ENCODE measurements at regions not wholly inside any gene's neighbourhood (a gene's known extent, or its start where the extent isn't known, plus 50 kb on each side); places are given as distances from the start of the nearest gene placed in this dataset.
"Not testable (repeated sequence)": the region's sequence is repeated elsewhere in the genome, so short reads cannot be mapped to it uniquely, and the experiment has no call there.

GRCh38 chr18:1760901-1761300, 810.4 kb downstream of the METTL4 start:
- TF ChIP-seq CTCF (IDR thresholded peaks at IDR 0.05; ENCODE audit: low read depth, low read length): no peak
- DNase-seq (ENCODE audit: extremely low read depth, low read depth): no peak

DNA sequence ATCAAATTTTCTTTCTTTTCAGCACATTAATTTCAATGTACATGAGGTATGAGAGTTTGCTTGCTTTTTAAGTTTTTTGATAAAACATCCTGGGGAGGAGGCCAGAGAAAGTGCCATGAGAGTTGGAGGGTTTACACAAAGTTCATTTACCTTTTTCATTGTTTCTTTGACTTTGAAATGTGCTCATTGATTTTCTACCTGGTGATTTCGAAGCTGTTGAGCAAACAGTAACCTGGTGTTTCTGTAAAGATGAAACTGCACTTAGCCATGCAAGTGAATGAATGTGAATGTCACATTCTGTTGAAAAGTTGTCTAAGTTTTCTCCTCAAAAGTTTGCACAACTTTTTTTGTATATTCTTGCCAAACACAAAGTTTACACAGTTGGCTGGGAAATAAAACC, 797.0 kb downstream of the METTL4 start:
- no peak for DNase-seq (ENCODE audit: extremely low read depth, low read depth)

GRCh38 chr18:1777843-1778242, 793.5 kb downstream of the METTL4 start:
- no peak for TF ChIP-seq CTCF (IDR thresholded peaks at IDR 0.05; ENCODE audit: low read depth, low read length)
- DNase-seq (ENCODE audit: extremely low read depth, low read depth): no peak

More for the DNA sequence above, 797.0 kb downstream of the METTL4 start:
- TF ChIP-seq CTCF (IDR thresholded peaks at IDR 0.05; ENCODE audit: low read depth, low read length): no peak

GRCh38 chr18:1778496-1779178, 792.7 kb downstream of the METTL4 start:
- DNase-seq (ENCODE audit: extremely low read depth, low read depth): no peak
- TF ChIP-seq CTCF (IDR thresholded peaks at IDR 0.05; ENCODE audit: low read depth, low read length): no peak

GRCh38 chr18:1779587-1779986, 791.7 kb downstream of the METTL4 start:
- no peak for DNase-seq (ENCODE audit: extremely low read depth, low read depth)
- no peak for TF ChIP-seq CTCF (IDR thresholded peaks at IDR 0.05; ENCODE audit: low read depth, low read length)

DNA sequence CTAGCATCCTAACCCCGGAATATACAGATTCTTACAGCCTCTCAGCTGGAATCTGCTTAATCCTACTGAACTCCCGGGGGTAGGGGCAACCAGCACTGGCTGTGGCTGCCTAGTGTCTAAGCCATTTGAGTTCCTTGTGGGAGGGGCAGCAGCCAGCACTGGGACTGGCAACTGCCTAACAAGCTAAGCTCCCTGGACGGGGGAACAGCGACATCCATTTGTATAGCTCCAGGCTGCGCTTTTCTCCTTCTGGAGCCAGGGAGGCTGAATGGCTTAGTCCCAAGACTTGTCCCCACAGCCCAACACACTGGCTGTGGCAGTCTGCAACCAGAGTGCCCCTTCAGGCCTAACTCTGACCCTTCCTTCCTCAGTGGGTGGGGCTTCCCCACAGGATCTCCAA, 787.2 kb downstream of the METTL4 start:
- no peak for DNase-seq (ENCODE audit: extremely low read depth, low read depth)
- TF ChIP-seq CTCF (IDR thresholded peaks at IDR 0.05; ENCODE audit: low read depth, low read length): no peak

DNA sequence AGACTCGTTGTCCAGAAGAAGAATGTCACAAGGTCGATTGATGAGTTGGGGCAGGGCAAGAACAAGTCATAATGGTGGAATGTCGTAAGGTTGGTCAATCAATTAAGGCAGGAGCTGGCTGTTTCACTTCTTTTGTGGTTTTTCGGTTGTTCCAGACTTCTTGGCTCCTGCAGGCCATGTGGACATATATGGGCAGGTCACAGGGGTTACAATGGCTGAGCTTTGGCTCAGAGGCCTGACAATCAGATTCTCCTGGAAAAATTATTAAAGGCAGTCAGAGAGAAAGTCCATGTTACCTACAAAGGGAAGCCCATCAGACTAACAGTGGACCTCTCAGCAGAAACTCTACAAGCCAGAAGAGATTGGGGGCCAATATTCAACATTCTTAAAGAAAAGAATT, 785.3 kb downstream of the METTL4 start:
- not testable (repeated sequence) for DNase-seq (ENCODE audit: extremely low read depth, low read depth)

DNA sequence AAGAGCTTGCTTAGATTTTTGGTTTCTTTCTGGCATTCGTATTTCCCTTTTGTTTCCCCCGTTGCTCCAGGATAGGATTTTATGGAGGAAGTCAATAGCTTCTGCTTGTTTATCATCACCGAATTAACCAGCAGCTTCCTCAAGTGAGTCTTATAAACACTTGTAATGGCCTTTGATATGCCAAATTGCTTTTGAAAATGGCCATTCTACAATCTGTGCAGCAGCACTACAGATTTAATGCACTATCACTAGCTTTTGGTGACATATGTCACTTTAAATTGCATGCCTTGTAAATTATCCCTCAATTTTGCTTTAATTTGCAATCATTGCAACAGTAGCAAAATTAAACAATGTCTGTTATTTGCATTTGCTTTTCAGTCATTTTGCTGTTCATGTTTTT, 774.7 kb downstream of the METTL4 start:
- no peak for TF ChIP-seq CTCF (IDR thresholded peaks at IDR 0.05; ENCODE audit: low read depth, low read length)
- no peak for DNase-seq (ENCODE audit: extremely low read depth, low read depth)

Measured in AG09319 (cell line).